ENCODE measurements at regions not wholly inside any gene's neighbourhood (a gene's known extent, or its start where the extent isn't known, plus 50 kb on each side); places are given as distances from the start of the nearest gene placed in this dataset.
A peak's percentile ranks its signal among the peaks of the same experiment; 100 is the strongest.

- Histone ChIP-seq H2BK5ac (ENCODE audit: low read depth, low read length) (no peak overlapping the region), H3K4me3 (ENCODE audit: extremely low read depth in 1 of 4, insufficient read depth in 2 of 4, low read depth in 3 of 4, low read length in 4 of 4) (no peak overlapping the region), H4K8ac (ENCODE audit: extremely low read depth, insufficient read depth, low read length) (no peak overlapping the region), H3K36me3 (ENCODE audit: control insufficient read depth in 2 of 4, insufficient read depth in 4 of 4, low read length in 3 of 4) (no peaks in the 10 kb centered on the region), H3K79me2 (ENCODE audit: control insufficient read depth in 1 of 2, insufficient read depth in 2 of 2, low read length in 2 of 2) (no peaks in the 10 kb centered on the region), H3K9ac (replicated peaks in 1 of 4; ENCODE audit: extremely low read depth in 1 of 4, low read depth in 3 of 4, low read length in 3 of 4) (no peak overlapping the region), H2AK5ac (ENCODE audit: low read depth, low read length) (no peak overlapping the region), H4K91ac (replicated peaks; ENCODE audit: insufficient read length, low read length) (no peak overlapping the region), H2AFZ (ENCODE audit: low read length) (no peak overlapping the region), H3K27ac (ENCODE audit: low read depth, low read length) (no peak overlapping the region), H3K23ac (ENCODE audit: insufficient read length) (no peak overlapping the region), H3K79me1 (ENCODE audit: low read depth, low read length) (no peaks in the 10 kb centered on the region), H2BK20ac (ENCODE audit: low read length) (no peak overlapping the region), H3K23me2 (ENCODE audit: low read depth, low read length) (no peaks in the 10 kb centered on the region), H3K9me3 (ENCODE audit: insufficient read depth in 2 of 2, low read depth in 1 of 2, low read length in 1 of 2) (0 out of 4 replicates have a peak, but pooled peaks cover 0 to 4% of the 10 kb centered on the region in 2 experiments), H2BK15ac (ENCODE audit: low read length) (no peak overlapping the region), H3K18ac (ENCODE audit: extremely low read depth, low read length) (no peak overlapping the region), H3K4me2 (ENCODE audit: insufficient read depth in 1 of 2, low read depth in 2 of 2, low read length in 2 of 2) (no peak overlapping the region), H3K56ac (replicated peaks; ENCODE audit: insufficient read length, low read depth, low read length) (no peak overlapping the region), H3K4me1 (replicated peaks in 1 of 4; ENCODE audit: control insufficient read depth in 3 of 4, insufficient read depth in 4 of 4, low read length in 3 of 4) (no peaks in the 10 kb centered on the region), H3K4ac (replicated peaks; ENCODE audit: insufficient read length, low read depth, low read length) (no peak overlapping the region), H4K20me1 (replicated peaks in 1 of 2; ENCODE audit: control insufficient read depth in 1 of 2, insufficient read depth in 2 of 2, low read length in 2 of 2) (no peaks in the 10 kb centered on the region), H3K14ac (ENCODE audit: insufficient read length) (no peak overlapping the region), H4K5ac (ENCODE audit: insufficient read length, low read depth, low read length) (no peak overlapping the region), H2BK12ac (ENCODE audit: low read depth, low read length) (no peak overlapping the region), H2BK120ac (replicated peaks; ENCODE audit: low read depth, low read length) (no peak overlapping the region), H3K27me3 (replicated peaks in 1 of 4; ENCODE audit: control insufficient read depth in 3 of 4, extremely low read depth in 1 of 4, insufficient read depth in 3 of 4, low read length in 3 of 4) (no peaks in the 10 kb centered on the region)
- 83% methylated on average over 3 of the region's 4 CpGs; no CpG with 5 or more reads in 1 of the 2 experiments for WGBS, 2 experiments (ENCODE audit: extremely low coverage in 1 of 2, insufficient coverage in 1 of 2, insufficient read length in 1 of 2, insufficient replicate concordance in 2 of 2, low coverage in 1 of 2, low lambda C conversion rate in 2 of 2, missing lambda C conversion rate in 1 of 2)
- FAIRE-seq (no peak), DNase-seq (ENCODE audit: low read depth in 1 of 2, low spot score in 2 of 2) (no peak)
- CTCF ChIA-PET (ENCODE audit: partially characterized antibody), result interaction anchor here (1.0 kb wide), 1 partner anchor 136 kb away, joined by 3 read pairs; no protein-coding TSS in a partner anchor
- POLR2A ChIA-PET (ENCODE audit: partially characterized antibody), result no interaction called here
- TF ChIP-seq, protein P1, sequence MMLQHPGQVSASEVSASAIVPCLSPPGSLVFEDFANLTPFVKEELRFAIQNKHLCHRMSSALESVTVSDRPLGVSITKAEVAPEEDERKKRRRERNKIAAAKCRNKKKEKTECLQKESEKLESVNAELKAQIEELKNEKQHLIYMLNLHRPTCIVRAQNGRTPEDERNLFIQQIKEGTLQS (IDR thresholded peaks at IDR 0.05; ENCODE audit: insufficient read depth, low read depth, low read length), result no peak
- TF ChIP-seq CTBP2 (IDR thresholded peaks at IDR 0.05; ENCODE audit: borderline replicate concordance, insufficient read depth, insufficient read length, low read length) (no peak), ZNF274 (IDR thresholded peaks at IDR 0.05; ENCODE audit: borderline replicate concordance, extremely low read depth, low read length) (peak; percentile 53; the same call in 1 of the 2 replicates), BCL11A (IDR thresholded peaks at IDR 0.05; ENCODE audit: low read depth in 2 of 2, low read length in 2 of 2) (no peak), RNF2 (IDR thresholded peaks at IDR 0.05; ENCODE audit: borderline replicate concordance, low read depth, low read length, missing control alignments, poor library complexity, severe bottlenecking) (no peak)
- TF ChIP-seq, protein P2, sequence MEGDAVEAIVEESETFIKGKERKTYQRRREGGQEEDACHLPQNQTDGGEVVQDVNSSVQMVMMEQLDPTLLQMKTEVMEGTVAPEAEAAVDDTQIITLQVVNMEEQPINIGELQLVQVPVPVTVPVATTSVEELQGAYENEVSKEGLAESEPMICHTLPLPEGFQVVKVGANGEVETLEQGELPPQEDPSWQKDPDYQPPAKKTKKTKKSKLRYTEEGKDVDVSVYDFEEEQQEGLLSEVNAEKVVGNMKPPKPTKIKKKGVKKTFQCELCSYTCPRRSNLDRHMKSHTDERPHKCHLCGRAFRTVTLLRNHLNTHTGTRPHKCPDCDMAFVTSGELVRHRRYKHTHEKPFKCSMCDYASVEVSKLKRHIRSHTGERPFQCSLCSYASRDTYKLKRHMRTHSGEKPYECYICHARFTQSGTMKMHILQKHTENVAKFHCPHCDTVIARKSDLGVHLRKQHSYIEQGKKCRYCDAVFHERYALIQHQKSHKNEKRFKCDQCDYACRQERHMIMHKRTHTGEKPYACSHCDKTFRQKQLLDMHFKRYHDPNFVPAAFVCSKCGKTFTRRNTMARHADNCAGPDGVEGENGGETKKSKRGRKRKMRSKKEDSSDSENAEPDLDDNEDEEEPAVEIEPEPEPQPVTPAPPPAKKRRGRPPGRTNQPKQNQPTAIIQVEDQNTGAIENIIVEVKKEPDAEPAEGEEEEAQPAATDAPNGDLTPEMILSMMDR (IDR thresholded peaks at IDR 0.05; ENCODE audit: control extremely low read depth in 1 of 3, insufficient read depth in 1 of 3, low read depth in 1 of 3, low read length in 3 of 3), result no peak
Measured at GRCh38 chrX:51242212-51242611, 90.4 kb upstream of the NUDT10 start.

All from H1 (cell line).